ENCODE measurements at regions not wholly inside any gene's neighbourhood (a gene's known extent, or its start where the extent isn't known, plus 50 kb on each side); places are given as distances from the start of the nearest gene placed in this dataset.
"Not testable (repeated sequence)": the region's sequence is repeated elsewhere in the genome, so short reads cannot be mapped to it uniquely, and the experiment has no call there.

DNA sequence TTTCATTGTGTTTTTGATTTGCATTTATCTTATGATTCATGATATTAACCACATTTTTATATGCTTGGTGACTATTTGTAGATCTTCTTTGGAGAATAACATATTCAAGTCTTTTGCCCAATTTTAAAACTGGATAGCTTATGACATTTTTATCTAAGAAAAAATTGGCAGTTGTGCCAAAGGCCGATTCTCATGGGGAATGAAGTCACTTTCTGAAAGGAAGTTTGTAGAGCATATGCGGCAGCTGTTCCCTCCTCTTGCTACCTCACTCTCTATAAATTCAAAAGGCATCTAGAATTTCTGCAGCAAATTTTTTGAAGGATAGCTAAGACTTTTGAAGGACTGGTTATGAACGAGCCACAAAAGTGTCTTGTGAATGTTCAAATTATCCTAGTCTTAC, 2353.5 kb downstream of the ARAP2 start:
- Histone ChIP-seq H3K9me3 (ENCODE audit: control insufficient read depth, insufficient read depth, low read length) (no peaks in the 10 kb centered on the region), H3K36me3 (ENCODE audit: control insufficient read depth, insufficient read depth, low read length) (no peaks in the 10 kb centered on the region), H3K4me3 (ENCODE audit: low read depth, low read length) (no peak overlapping the region), H3K4me1 (ENCODE audit: control insufficient read depth, insufficient read depth, low read length) (no peaks in the 10 kb centered on the region), H3K9ac (ENCODE audit: low read depth, low read length) (no peak overlapping the region), H3K27me3 (ENCODE audit: control insufficient read depth, insufficient read depth, low read length) (no peaks in the 10 kb centered on the region)

DNA sequence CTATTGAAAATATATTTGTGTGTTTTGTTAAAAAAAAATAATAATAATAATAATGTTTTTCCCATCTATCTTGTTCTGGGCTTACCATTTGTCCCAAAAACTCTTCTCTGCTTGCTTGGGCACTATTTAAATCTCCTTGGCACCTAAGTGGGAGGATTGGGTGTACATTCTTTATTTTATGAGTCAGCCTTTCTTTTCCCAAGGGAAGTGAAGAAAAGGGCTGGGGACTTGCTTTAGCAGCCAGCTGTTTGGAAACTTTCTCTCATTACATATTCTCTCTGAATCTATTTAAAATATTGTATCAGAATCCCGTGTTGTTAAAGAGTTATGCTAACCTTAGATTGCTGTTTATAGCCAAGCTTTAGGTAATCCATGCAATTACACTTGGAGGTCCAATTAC, 2332.4 kb downstream of the ARAP2 start:
- no peak overlapping the region for H3K9ac ChIP-seq (ENCODE audit: low read depth, low read length)

DNA sequence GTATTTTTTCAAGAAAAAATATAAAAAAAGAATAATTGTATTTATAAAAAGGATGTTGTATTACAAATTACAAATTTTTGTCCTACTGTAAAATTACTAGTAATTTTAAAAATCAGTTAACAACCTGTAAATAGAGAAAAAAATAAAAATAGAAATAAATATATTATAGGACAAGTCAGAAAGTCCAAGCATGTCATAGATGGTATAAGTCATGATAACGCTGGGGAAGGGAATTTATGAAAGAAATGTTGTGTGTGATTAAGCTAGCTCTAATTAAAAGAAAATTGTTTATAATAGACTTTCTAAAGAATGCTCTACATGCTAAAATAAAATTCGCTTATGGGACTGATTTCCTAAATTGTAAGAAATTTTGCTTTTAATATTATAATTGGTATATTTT, 2329.9 kb downstream of the ARAP2 start:
- no peaks in the 10 kb centered on the region for H3K4me1 ChIP-seq (ENCODE audit: control insufficient read depth, insufficient read depth, low read length)
- no peaks in the 10 kb centered on the region for H3K27me3 ChIP-seq (ENCODE audit: control insufficient read depth, insufficient read depth, low read length)
- H3K36me3 ChIP-seq (ENCODE audit: control insufficient read depth, insufficient read depth, low read length), result no peaks in the 10 kb centered on the region
- peaks cover 3% of the 10 kb centered on the region for H3K9me3 ChIP-seq (ENCODE audit: control insufficient read depth, insufficient read depth, low read length)
- H3K9ac ChIP-seq (ENCODE audit: low read depth, low read length), result no peak overlapping the region
- H3K4me3 ChIP-seq (ENCODE audit: low read depth, low read length), result no peak overlapping the region

More for the DNA sequence above, 2332.4 kb downstream of the ARAP2 start:
- Histone ChIP-seq H3K9me3 (ENCODE audit: control insufficient read depth, insufficient read depth, low read length) (peaks cover 3% of the 10 kb centered on the region), H3K4me3 (ENCODE audit: low read depth, low read length) (no peak overlapping the region), H3K27me3 (ENCODE audit: control insufficient read depth, insufficient read depth, low read length) (no peaks in the 10 kb centered on the region), H3K4me1 (ENCODE audit: control insufficient read depth, insufficient read depth, low read length) (no peaks in the 10 kb centered on the region), H3K36me3 (ENCODE audit: control insufficient read depth, insufficient read depth, low read length) (no peaks in the 10 kb centered on the region)

DNA sequence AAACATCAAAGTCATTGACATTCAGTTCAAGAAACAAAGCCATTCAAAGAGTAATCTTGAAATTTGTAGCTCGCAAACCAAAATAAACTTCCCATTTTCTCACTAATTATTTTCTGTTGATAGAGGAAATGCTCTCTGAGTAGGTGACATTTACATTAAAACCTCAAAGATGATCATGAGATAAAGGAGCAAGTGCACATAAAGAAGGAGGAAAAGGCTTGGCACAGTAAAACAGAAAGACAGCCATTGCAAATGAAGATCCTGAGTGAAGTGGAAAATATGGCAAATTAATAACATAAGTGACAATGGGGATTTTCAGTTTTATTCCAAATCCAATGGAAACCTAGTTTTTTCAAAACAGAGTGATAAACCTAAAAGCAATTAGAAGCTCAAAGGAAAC, 2320.8 kb downstream of the ARAP2 start:
- Histone ChIP-seq H3K9ac (ENCODE audit: low read depth, low read length) (no peak overlapping the region), H3K4me3 (ENCODE audit: low read depth, low read length) (no peak overlapping the region), H3K4me1 (ENCODE audit: control insufficient read depth, insufficient read depth, low read length) (no peaks in the 10 kb centered on the region), H3K36me3 (ENCODE audit: control insufficient read depth, insufficient read depth, low read length) (no peaks in the 10 kb centered on the region), H3K27me3 (ENCODE audit: control insufficient read depth, insufficient read depth, low read length) (no peaks in the 10 kb centered on the region), H3K9me3 (ENCODE audit: control insufficient read depth, insufficient read depth, low read length) (no peaks in the 10 kb centered on the region)

DNA sequence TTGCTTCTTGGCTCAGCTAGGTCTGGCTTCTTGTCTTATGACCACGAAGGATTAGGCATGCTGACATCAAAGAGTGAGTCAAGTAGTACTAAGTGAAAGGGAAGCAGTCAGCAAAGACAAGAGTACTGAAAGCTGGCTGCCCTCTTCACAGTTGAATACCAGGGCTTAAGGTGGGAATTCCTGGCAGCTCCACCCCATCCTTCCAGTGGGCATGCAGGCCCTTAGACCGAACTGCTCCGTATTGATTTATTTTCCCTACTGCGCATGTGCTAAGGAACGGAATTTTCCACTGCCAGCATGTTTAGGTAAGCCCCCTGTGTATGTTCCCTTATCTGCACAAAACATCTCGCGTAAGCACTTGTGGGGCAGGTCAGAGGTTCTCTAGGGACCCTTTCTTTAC, 2320.1 kb downstream of the ARAP2 start:
- Histone ChIP-seq H3K27me3 (ENCODE audit: control insufficient read depth, insufficient read depth, low read length) (no peaks in the 10 kb centered on the region), H3K9me3 (ENCODE audit: control insufficient read depth, insufficient read depth, low read length) (no peaks in the 10 kb centered on the region), H3K9ac (ENCODE audit: low read depth, low read length) (no peak overlapping the region), H3K4me1 (ENCODE audit: control insufficient read depth, insufficient read depth, low read length) (no peaks in the 10 kb centered on the region), H3K4me3 (ENCODE audit: low read depth, low read length) (no peak overlapping the region), H3K36me3 (ENCODE audit: control insufficient read depth, insufficient read depth, low read length) (no peaks in the 10 kb centered on the region)

DNA sequence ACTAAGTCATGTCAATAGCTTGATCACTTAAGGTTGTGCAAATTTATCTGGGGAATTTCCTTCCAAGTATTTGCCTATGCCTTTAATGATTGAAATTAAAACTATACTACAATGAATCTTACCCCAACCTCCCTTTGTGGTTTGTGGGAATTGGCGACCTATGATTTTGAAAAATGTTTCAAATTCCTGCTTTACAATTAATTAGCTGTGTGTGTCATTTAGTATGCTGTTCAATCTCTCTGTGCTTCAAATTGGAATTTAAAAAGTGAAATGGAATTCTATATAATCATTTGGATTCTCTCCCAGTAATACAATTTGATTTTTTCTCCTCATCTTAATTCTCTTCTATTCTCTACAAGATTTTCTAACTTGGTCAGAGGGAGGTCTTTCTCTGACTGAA, 2319.5 kb downstream of the ARAP2 start:
- Histone ChIP-seq H3K4me3 (ENCODE audit: low read depth, low read length) (no peak overlapping the region), H3K9me3 (ENCODE audit: control insufficient read depth, insufficient read depth, low read length) (no peaks in the 10 kb centered on the region), H3K9ac (ENCODE audit: low read depth, low read length) (no peak overlapping the region), H3K27me3 (ENCODE audit: control insufficient read depth, insufficient read depth, low read length) (no peaks in the 10 kb centered on the region), H3K36me3 (ENCODE audit: control insufficient read depth, insufficient read depth, low read length) (no peaks in the 10 kb centered on the region), H3K4me1 (ENCODE audit: control insufficient read depth, insufficient read depth, low read length) (no peaks in the 10 kb centered on the region)

DNA sequence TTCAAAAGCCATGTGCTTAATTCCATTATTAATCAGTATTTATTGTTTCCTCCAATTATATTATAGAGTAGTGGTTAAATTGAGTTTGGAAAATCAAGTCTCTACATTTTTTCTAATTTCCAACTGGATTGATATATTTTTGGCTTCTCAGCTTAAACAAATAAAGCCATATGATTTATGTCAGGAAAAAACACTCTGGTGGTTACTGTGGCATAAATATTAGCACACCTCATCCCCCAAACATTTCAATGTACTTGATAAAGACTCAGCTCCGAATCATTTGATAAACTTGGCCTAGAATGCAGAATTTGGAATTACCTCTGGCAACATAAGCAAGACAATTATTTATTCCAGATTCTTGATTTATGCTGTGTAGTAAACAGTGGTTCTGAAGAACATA, 2313.8 kb downstream of the ARAP2 start:
- H3K9me3 ChIP-seq (ENCODE audit: control insufficient read depth, insufficient read depth, low read length), result no peaks in the 10 kb centered on the region
- H3K27me3 ChIP-seq (ENCODE audit: control insufficient read depth, insufficient read depth, low read length), result no peaks in the 10 kb centered on the region
- H3K9ac ChIP-seq (ENCODE audit: low read depth, low read length), result no peak overlapping the region
- no peaks in the 10 kb centered on the region for H3K36me3 ChIP-seq (ENCODE audit: control insufficient read depth, insufficient read depth, low read length)
- no peak overlapping the region for H3K4me3 ChIP-seq (ENCODE audit: low read depth, low read length)
- no peaks in the 10 kb centered on the region for H3K4me1 ChIP-seq (ENCODE audit: control insufficient read depth, insufficient read depth, low read length)

DNA sequence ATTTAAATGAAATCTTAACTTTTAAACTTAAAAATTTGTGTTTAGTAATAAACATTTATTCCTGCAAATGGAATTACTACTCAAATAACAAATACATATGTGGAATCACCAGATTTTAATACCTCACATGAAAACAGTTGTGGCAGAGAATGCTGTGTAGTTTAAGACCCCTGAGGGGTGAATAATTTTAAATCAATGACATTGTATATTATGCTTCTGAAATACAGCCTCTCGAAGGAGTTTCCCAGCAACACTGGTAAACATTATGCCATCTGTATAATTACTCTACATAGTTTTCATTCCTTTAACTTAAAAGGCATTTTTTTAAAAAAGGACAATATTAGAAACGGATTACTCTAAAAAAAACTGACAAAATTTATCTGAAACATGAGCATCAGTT, 2313.3 kb downstream of the ARAP2 start:
- H3K9me3 ChIP-seq (ENCODE audit: control insufficient read depth, insufficient read depth, low read length), result no peaks in the 10 kb centered on the region
- H3K27me3 ChIP-seq (ENCODE audit: control insufficient read depth, insufficient read depth, low read length), result no peaks in the 10 kb centered on the region
- H3K36me3 ChIP-seq (ENCODE audit: control insufficient read depth, insufficient read depth, low read length), result no peaks in the 10 kb centered on the region
- H3K9ac ChIP-seq (ENCODE audit: low read depth, low read length), result no peak overlapping the region
- no peaks in the 10 kb centered on the region for H3K4me1 ChIP-seq (ENCODE audit: control insufficient read depth, insufficient read depth, low read length)
- no peak overlapping the region for H3K4me3 ChIP-seq (ENCODE audit: low read depth, low read length)

DNA sequence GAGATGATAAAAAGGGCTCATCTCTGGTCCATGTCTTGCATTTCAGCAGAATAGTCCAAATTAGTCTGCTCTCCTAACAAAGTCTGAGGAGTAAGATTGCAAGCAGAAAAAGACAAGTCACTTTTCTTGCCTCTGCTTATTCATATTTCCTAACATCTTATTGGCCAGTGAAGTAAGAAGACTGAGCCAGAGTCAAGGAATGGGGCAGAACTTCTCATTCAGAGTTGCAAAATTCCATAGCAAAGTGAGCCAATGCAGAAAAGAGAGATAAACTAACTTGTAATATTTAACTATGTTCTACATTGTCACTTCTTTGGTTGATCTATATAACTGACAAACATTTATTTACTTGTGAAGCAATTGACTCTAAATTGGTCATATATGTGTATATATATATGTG, 2304.0 kb downstream of the ARAP2 start:
- Histone ChIP-seq H3K4me3 (ENCODE audit: low read depth, low read length) (no peak overlapping the region), H3K27me3 (ENCODE audit: control insufficient read depth, insufficient read depth, low read length) (no peaks in the 10 kb centered on the region), H3K4me1 (ENCODE audit: control insufficient read depth, insufficient read depth, low read length) (no peaks in the 10 kb centered on the region), H3K9me3 (ENCODE audit: control insufficient read depth, insufficient read depth, low read length) (no peaks in the 10 kb centered on the region), H3K9ac (ENCODE audit: low read depth, low read length) (no peak overlapping the region), H3K36me3 (ENCODE audit: control insufficient read depth, insufficient read depth, low read length) (no peaks in the 10 kb centered on the region)

DNA sequence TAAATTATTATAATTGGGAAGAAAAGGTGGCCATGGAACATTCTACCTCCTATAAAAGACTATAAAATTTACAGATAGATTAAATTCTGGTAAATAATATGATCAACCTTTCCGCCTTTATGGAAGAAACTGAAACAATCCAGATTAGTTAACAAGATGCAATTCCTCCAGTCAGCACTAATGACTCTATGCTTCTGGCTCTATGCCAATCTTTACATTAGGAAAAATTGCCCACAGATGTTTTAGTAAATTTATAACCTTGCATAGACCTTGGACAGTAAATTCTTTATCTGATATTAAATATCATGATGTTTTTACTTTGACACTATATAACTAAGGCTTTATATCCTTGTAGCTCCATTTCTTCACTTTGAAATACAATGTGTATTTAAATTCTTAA, 2302.5 kb downstream of the ARAP2 start:
- no peaks in the 10 kb centered on the region for H3K9me3 ChIP-seq (ENCODE audit: control insufficient read depth, insufficient read depth, low read length)
- H3K4me3 ChIP-seq (ENCODE audit: low read depth, low read length), result no peak overlapping the region

DNA sequence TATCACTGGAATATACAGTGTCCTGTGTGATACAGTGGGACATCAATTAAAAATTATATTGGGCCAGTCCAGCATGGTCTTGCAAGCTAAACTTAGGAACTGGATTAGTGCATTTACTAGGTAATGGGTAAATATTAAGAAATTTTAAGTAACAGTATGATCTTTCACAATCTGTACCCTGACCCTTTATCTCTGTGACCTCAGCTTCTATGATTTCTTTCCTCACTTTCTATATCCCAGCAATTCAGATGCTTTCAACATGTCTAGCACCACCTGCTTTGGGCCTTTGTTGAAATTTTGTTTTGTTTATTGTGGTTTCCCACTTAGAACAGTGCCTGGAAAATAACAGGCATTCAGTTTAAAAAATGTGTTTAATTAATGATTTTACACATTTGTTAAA, 2295.4 kb downstream of the ARAP2 start:
- H3K9ac ChIP-seq (ENCODE audit: low read depth, low read length), result no peak overlapping the region
- H3K4me3 ChIP-seq (ENCODE audit: low read depth, low read length), result no peak overlapping the region
- no peaks in the 10 kb centered on the region for H3K4me1 ChIP-seq (ENCODE audit: control insufficient read depth, insufficient read depth, low read length)
- H3K36me3 ChIP-seq (ENCODE audit: control insufficient read depth, insufficient read depth, low read length), result no peaks in the 10 kb centered on the region
- no peaks in the 10 kb centered on the region for H3K9me3 ChIP-seq (ENCODE audit: control insufficient read depth, insufficient read depth, low read length)
- H3K27me3 ChIP-seq (ENCODE audit: control insufficient read depth, insufficient read depth, low read length), result no peaks in the 10 kb centered on the region

More for the DNA sequence above, 2302.5 kb downstream of the ARAP2 start:
- H3K36me3 ChIP-seq (ENCODE audit: control insufficient read depth, insufficient read depth, low read length), result no peaks in the 10 kb centered on the region
- H3K27me3 ChIP-seq (ENCODE audit: control insufficient read depth, insufficient read depth, low read length), result no peaks in the 10 kb centered on the region
- H3K9ac ChIP-seq (ENCODE audit: low read depth, low read length), result no peak overlapping the region
- H3K4me1 ChIP-seq (ENCODE audit: control insufficient read depth, insufficient read depth, low read length), result no peaks in the 10 kb centered on the region

DNA sequence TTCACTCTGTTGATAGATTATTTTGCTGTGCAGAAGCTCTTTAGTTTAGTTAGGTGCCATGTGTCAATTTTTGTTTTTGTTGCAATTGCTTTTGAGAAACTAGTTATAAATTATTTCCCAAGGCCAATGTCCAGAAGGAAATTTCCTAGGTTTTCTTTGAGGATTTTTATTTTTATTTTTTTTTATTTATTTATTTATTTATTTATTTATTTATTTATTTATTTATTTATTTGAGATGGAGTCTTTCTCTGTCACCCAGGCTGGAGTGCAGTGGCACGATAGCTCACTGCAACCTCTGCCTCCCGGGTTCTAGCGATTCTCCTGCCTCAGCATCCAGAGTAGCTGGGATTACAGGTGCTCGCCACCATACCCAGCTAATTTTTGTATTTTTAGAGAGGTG, 2290.5 kb downstream of the ARAP2 start:
- not testable (repeated sequence) for H3K36me3 ChIP-seq (ENCODE audit: control insufficient read depth, insufficient read depth, low read length); H3K4me1 ChIP-seq (ENCODE audit: control insufficient read depth, insufficient read depth, low read length); H3K9me3 ChIP-seq (ENCODE audit: control insufficient read depth, insufficient read depth, low read length); H3K9ac ChIP-seq (ENCODE audit: low read depth, low read length); H3K4me3 ChIP-seq (ENCODE audit: low read depth, low read length); H3K27me3 ChIP-seq (ENCODE audit: control insufficient read depth, insufficient read depth, low read length)

DNA sequence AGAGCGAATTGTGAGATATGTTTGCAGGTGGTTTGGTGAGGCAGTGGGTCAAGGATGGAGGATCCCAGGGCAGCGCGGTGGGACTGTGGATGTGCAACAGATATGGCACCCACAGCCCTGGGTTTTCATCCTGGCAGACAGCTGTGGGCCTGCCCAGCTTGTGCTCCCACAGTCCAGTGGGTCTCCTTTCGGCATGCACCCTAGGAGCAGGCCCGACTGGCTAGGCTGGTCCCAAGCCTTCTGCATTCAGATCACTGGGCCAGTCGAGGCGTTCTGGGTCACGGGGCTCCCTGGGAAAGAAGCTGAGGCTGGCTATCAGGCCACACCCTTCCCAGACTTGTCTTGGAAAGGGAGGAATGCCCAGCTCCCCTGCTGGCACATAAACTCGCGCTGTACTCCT, 2289.6 kb downstream of the ARAP2 start:
- Histone ChIP-seq H3K36me3 (ENCODE audit: control insufficient read depth, insufficient read depth, low read length) (no peaks in the 10 kb centered on the region), H3K9me3 (ENCODE audit: control insufficient read depth, insufficient read depth, low read length) (no peaks in the 10 kb centered on the region), H3K27me3 (ENCODE audit: control insufficient read depth, insufficient read depth, low read length) (no peaks in the 10 kb centered on the region), H3K9ac (ENCODE audit: low read depth, low read length) (no peak overlapping the region), H3K4me3 (ENCODE audit: low read depth, low read length) (no peak overlapping the region), H3K4me1 (ENCODE audit: control insufficient read depth, insufficient read depth, low read length) (no peaks in the 10 kb centered on the region)
